HepG2 (cell line): ENCODE measurements at regions not wholly inside any gene's neighbourhood (a gene's known extent, or its start where the extent isn't known, plus 50 kb on each side); places are given as distances from the start of the nearest gene placed in this dataset.

Experiments
- ATAC-seq: fragments of 200-7000 bp; cut with Tn5 transposase; 3 replicates; pipeline ENCODE4 v1.9.1; 2020; ENCODE audit warnings: mild to moderate bottlenecking, moderate library complexity
- BruUV-seq: library from RNA; stranded (reverse); fragments of 400-500 nt; replicated peaks from 2 replicates; lab custom pipeline; 2021; lab: Mats Ljungman, UMichigan
- CTCF ChIA-PET: fragments of 300-600 bp; formaldehyde crosslinking; extraction: SDS; loops from one replicate; lab custom pipeline; 2021; ENCODE audit warnings: low total read pairs, inconsistent platforms, low intra/inter-chr PET ratio; lab: Yijun Ruan, JAX
- POLR2A ChIA-PET: fragments of 350-600 bp; sonication (Branson Sonifier 250); formaldehyde crosslinking; loops from one replicate; lab custom pipeline; 2020; ENCODE audit warnings: antibody characterized with exemption, inconsistent platforms; lab: Yijun Ruan, JAX
- DNase-seq: peaks from one replicate; pipeline ENCODE4 v3.0.0-alpha.2; 2015; ENCODE audit warnings: low spot score
- FAIRE-seq: peaks from 3 replicates; lab custom pipeline; 2011; peaks lifted over from hg19 to GRCh38; lab: Jason Lieb, UNC
- H2AFZ ChIP-seq: one replicate; pipeline ENCODE4 v1.6.1; 2011; ENCODE audit warnings: low read length, inconsistent platforms
- H3K27ac ChIP-seq: fragments of 300-600 bp; 3 replicates; pipeline ENCODE4 v1.8.0; 2011; ENCODE audit warnings: mixed run types, mild to moderate bottlenecking, mixed read lengths, low read length, inconsistent platforms; ENCODE audit not compliant: insufficient read depth; ENCODE audit errors: extremely low read length
- H3K27me3 ChIP-seq, 2 experiments: fragments of 200-600 bp in 1 of 2; 2 replicates in 1 of 2; 3 replicates in 1 of 2; pipeline versions ENCODE4 v1.6.0 to v1.8.0; 2011; ENCODE audit warnings: low read length in 2 of 2, mild to moderate bottlenecking in 2 of 2, moderate library complexity in 2 of 2, inconsistent platforms in 1 of 2; ENCODE audit not compliant: insufficient read depth in 2 of 2, control insufficient read depth in 1 of 2
- H3K36me3 ChIP-seq, 2 experiments: fragments of 200-600 bp in 1 of 2; replicated peaks in 1 of 2; 2 replicates in 1 of 2; 3 replicates in 1 of 2; pipeline versions ENCODE4 v1.5.1 to v1.8.0; 2011; ENCODE audit warnings: low read length in 2 of 2, inconsistent platforms in 1 of 2; ENCODE audit not compliant: insufficient read depth in 2 of 2, control insufficient read depth in 1 of 2
- H3K4me1 ChIP-seq: 2 replicates; pipeline ENCODE4 v1.5.1; 2012; ENCODE audit warnings: low read length, inconsistent platforms; ENCODE audit not compliant: insufficient read depth
- H3K4me2 ChIP-seq: 2 replicates; pipeline ENCODE4 v1.6.0; 2011; ENCODE audit warnings: low read depth, low read length, inconsistent platforms
- H3K4me3 ChIP-seq, 3 experiments: fragments of 200-600 bp in 1 of 3; sonication (generic), shearing (Covaris generic) in 1 of 3; replicated peaks in 1 of 3; 2 replicates each; pipeline ENCODE4 v1.5.1; 2011 to 2016; ENCODE audit warnings: low read length in 3 of 3, inconsistent platforms in 2 of 3, low read depth in 2 of 3, mild to moderate bottlenecking in 2 of 3, control low read depth in 1 of 3, mixed read lengths in 1 of 3; ENCODE audit not compliant: insufficient read depth in 1 of 3
- H3K79me2 ChIP-seq: one replicate; pipeline ENCODE4 v1.6.1; 2011; ENCODE audit warnings: low read length, inconsistent platforms; ENCODE audit not compliant: insufficient read depth
- H3K9ac ChIP-seq: 2 replicates; pipeline ENCODE4 v1.6.0; 2011; ENCODE audit warnings: mild to moderate bottlenecking, low read depth, low read length, inconsistent platforms; ENCODE audit not compliant: insufficient read depth
- H3K9me3 ChIP-seq: 2 replicates; pipeline ENCODE4 v1.5.1; 2012; ENCODE audit warnings: mild to moderate bottlenecking, low read length
- H4K20me1 ChIP-seq: 2 replicates; pipeline ENCODE4 v1.6.0; 2011; ENCODE audit warnings: inconsistent platforms, mild to moderate bottlenecking, low read length, moderate library complexity; ENCODE audit not compliant: insufficient read depth
- AGO2 ChIP-seq: fragments of 200-400 bp; formaldehyde crosslinking; optimal IDR thresholded peaks from 2 replicates; pipeline ENCODE3; 2017; ENCODE audit warnings: mild to moderate bottlenecking, low read depth, low read length, moderate library complexity
- EP300 ChIP-seq, 3 experiments: sonication (generic) in 1 of 3; formaldehyde crosslinking in 1 of 3; IDR thresholded peaks; 2 replicates each; pipeline versions ENCODE4 v1.5.1 to v1.6.1; 2011 to 2020; ENCODE audit warnings: low read depth in 2 of 3, low read length in 2 of 3, borderline replicate concordance in 1 of 3, improper control_type of control experiment in 1 of 3, mild to moderate bottlenecking in 1 of 3, missing genetic modification reagents in 1 of 3, moderate library complexity in 1 of 3
- HOXA7 ChIP-seq: sonication (generic); formaldehyde crosslinking; IDR thresholded peaks from 2 replicates; pipeline ENCODE4 v1.8.1; 2022; ENCODE audit warnings: mild to moderate bottlenecking, missing genetic modification reagents, moderate library complexity
- HOXA9 ChIP-seq: sonication (generic); formaldehyde crosslinking; IDR thresholded peaks from 2 replicates; pipeline ENCODE4 v1.8.1; 2022; ENCODE audit warnings: missing genetic modification reagents, mild to moderate bottlenecking, moderate library complexity, borderline replicate concordance
- KDM1A ChIP-seq: IDR thresholded peaks from 2 replicates; pipeline ENCODE4 v1.6.1; 2016; ENCODE audit warnings: missing compliant biosample characterization
- NR3C1 ChIP-seq: sonication (generic); formaldehyde crosslinking; IDR thresholded peaks from 2 replicates; pipeline ENCODE4 v1.4.0; 2020; ENCODE audit warnings: missing genetic modification reagents
- PAF1 ChIP-seq: IDR thresholded peaks from 2 replicates; pipeline ENCODE4 v1.6.1; 2016; ENCODE audit warnings: missing genetic modification reagents, missing compliant biosample characterization
- PCBP1 ChIP-seq: fragments of 200-400 bp; formaldehyde crosslinking; IDR thresholded peaks from 2 replicates; pipeline ENCODE4 v1.6.1; 2017; ENCODE audit warnings: mild to moderate bottlenecking, low read depth, low read length, borderline replicate concordance
- SMARCC2 ChIP-seq: fragments of 450-650 bp; IDR thresholded peaks from 2 replicates; pipeline ENCODE4 v1.6.1; 2017; ENCODE audit warnings: antibody characterized with exemption, mild to moderate bottlenecking
- TOE1 ChIP-seq: sonication (generic); formaldehyde crosslinking; IDR thresholded peaks from 2 replicates; pipeline ENCODE4 v1.4.0; 2020; ENCODE audit warnings: mild to moderate bottlenecking, missing genetic modification reagents
- ZFY ChIP-seq: sonication (generic); formaldehyde crosslinking; IDR thresholded peaks from 2 replicates; pipeline ENCODE4 v1.4.0; 2020; ENCODE audit warnings: missing genetic modification reagents
- ZKSCAN8 ChIP-seq: IDR thresholded peaks from 2 replicates; pipeline ENCODE4 v1.6.1; 2016; ENCODE audit warnings: borderline replicate concordance, missing genetic modification reagents, missing compliant biosample characterization
- ZNF251 ChIP-seq: sonication (generic); formaldehyde crosslinking; IDR thresholded peaks from 2 replicates; pipeline ENCODE4 v1.9.0; 2021; ENCODE audit warnings: mild to moderate bottlenecking, missing genetic modification reagents
- ZNF274 ChIP-seq: sonication (generic); formaldehyde crosslinking; IDR thresholded peaks from 2 replicates; pipeline ENCODE4 v1.5.1; 2020; ENCODE audit warnings: mild to moderate bottlenecking, missing genetic modification reagents
- ZNF350 ChIP-seq: sonication (generic); formaldehyde crosslinking; IDR thresholded peaks from 2 replicates; pipeline ENCODE4 v1.4.0; 2020; ENCODE audit warnings: mild to moderate bottlenecking, low read depth, missing genetic modification reagents, borderline replicate concordance
- ZNF761 ChIP-seq: sonication (generic); formaldehyde crosslinking; conservative IDR thresholded peaks from 2 replicates; pipeline ENCODE4 v1.4.0; 2020; ENCODE audit warnings: mild to moderate bottlenecking, missing genetic modification reagents
- ZNF780A ChIP-seq: sonication (generic); formaldehyde crosslinking; IDR thresholded peaks from 2 replicates; pipeline ENCODE4 v1.8.0; 2022; ENCODE audit warnings: mild to moderate bottlenecking, missing genetic modification reagents, moderate library complexity
- WGBS: methylation state at CpG from one replicate; pipeline ENCODE4 v1.1.6; 2017; ENCODE audit warnings: low lambda C conversion rate; 5-methylcytosine and 5-hydroxymethylcytosine counted together
- in situ Hi-C: cut with HindIII; loops from 2 replicates; pipeline ENCODE4 v1.10.0; 2017; ENCODE audit warnings: low pct_unique_long_range_greater_than_20kb; ENCODE audit not compliant: extremely low pct_ligation_motif_present
- intact Hi-C: fragments of 100-400 bp; cut with micrococcal nuclease; formaldehyde crosslinking; loops from one replicate; pipeline ENCODE4 v1.10.0; 2022; ENCODE audit not compliant: unreplicated experiment
- TF ChIP-seq, protein P1 (sequence below): sonication (generic); formaldehyde crosslinking; IDR thresholded peaks from 2 replicates; pipeline ENCODE4 v1.4.0; 2020; ENCODE audit warnings: missing genetic modification reagents; ENCODE audit errors: not compliant biosample characterization
- TF ChIP-seq, protein P2 (sequence below): sonication (generic); formaldehyde crosslinking; IDR thresholded peaks from 2 replicates; pipeline ENCODE4 v1.8.1; 2023; ENCODE audit warnings: mild to moderate bottlenecking, missing genetic modification reagents, borderline replicate concordance

GRCh38 chr3:84292128-84292527 lies 666.7 kb upstream of the CADM2 start (continued):
- TF ChIP-seq, protein P1, sequence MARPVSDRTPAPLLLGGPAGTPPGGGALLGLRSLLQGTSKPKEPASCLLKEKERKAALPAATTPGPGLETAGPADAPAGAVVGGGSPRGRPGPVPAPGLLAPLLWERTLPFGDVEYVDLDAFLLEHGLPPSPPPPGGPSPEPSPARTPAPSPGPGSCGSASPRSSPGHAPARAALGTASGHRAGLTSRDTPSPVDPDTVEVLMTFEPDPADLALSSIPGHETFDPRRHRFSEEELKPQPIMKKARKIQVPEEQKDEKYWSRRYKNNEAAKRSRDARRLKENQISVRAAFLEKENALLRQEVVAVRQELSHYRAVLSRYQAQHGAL: no peak
- no peak for TF ChIP-seq NR3C1 (CRISPR knock-in tag)
- TF ChIP-seq ZNF761 (CRISPR knock-in tag): no peak
- no peak for TF ChIP-seq AGO2
- no peak for TF ChIP-seq ZNF251

GRCh38 chr3:84299329-84299728 lies 659.5 kb upstream of the CADM2 start:
- Histone ChIP-seq H3K9ac (no peak overlapping the region), H2AFZ (no peak overlapping the region), H4K20me1 (no peaks in the 10 kb centered on the region), H3K4me1 (no peaks in the 10 kb centered on the region), H3K4me2 (no peak overlapping the region), H3K27me3 (no peaks in the 10 kb centered on the region), H3K4me3 (no peak overlapping the region), H3K36me3 (no peaks in the 10 kb centered on the region), H3K9me3 (no peaks in the 10 kb centered on the region), H3K79me2 (no peaks in the 10 kb centered on the region), H3K27ac (no peak overlapping the region)
- intact Hi-C loops: no loop called here
- CTCF ChIA-PET: no interaction called here
- POLR2A ChIA-PET: no interaction called here
- WGBS: 12% methylated on average over 6 of the region's 6 CpGs
- no peak for FAIRE-seq
- no peak for TF ChIP-seq PAF1 (CRISPR knock-in tag)
- DNase-seq: no peak
- ATAC-seq: no peak
- in situ Hi-C loops: no loop called here
- no TSS peak for BruUV-seq

DNA sequence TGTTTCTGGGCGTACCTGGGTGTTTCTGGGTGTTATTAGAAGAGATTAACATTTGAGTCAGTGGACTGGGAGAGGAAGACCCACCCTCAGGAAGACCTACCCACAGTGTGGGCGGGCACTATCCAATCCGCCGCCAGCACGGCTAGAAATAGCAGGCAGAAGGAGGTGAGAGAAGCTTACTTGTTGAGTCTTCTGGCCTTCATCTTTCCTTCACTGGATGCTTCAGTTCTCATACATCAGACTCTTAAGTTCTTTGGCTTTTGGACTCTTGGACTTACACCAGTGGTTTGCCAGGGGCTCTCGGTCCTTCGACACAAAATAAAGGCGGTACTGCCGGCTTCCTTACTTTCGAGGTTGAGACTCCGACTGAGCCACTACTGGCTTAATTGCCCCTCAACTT lies 654.6 kb upstream of the CADM2 start:
- ATAC-seq (no peak), FAIRE-seq (no peak)
- no peaks in the 10 kb centered on the region for H3K79me2 ChIP-seq
- TF ChIP-seq HOXA9: no peak
- TF ChIP-seq ZFY (CRISPR knock-in tag): no peak
- no peak for TF ChIP-seq ZNF350
- TF ChIP-seq ZKSCAN8 (CRISPR knock-in tag): no peak
- TF ChIP-seq EP300 (IDR thresholded peaks at IDR 0.05; ENCODE audit: low read depth in 2 of 2, low read length in 2 of 2): no peak
- TF ChIP-seq EP300 (CRISPR knock-in tag; IDR thresholded peaks at IDR 0.05; ENCODE audit: borderline replicate concordance): no peak
- no peak for TF ChIP-seq TOE1
- no peak for TF ChIP-seq KDM1A (CRISPR knock-in tag)
- TF ChIP-seq, protein P2, sequence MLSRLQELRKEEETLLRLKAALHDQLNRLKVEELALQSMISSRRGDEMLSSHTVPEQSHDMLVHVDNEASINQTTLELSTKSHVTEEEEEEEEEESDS: no peak
- TF ChIP-seq ZNF274 (CRISPR knock-in tag): no peak
- TF ChIP-seq PCBP1: no peak
- TF ChIP-seq ZNF780A (CRISPR knock-in tag): no peak
- no peak for TF ChIP-seq SMARCC2
- no peak for TF ChIP-seq HOXA7 (CRISPR knock-in tag)
- TF ChIP-seq, all 625 proteins: peak for 0
- BruUV-seq: no TSS peak
- H3K27me3 ChIP-seq: no peaks in the 10 kb centered on the region
- no peak overlapping the region for H2AFZ ChIP-seq
- no peaks in the 10 kb centered on the region for H3K9me3 ChIP-seq
- ChIA-PET POLR2A (no interaction called here), CTCF (no interaction called here)
- no peak for DNase-seq
- no peaks in the 10 kb centered on the region for H3K36me3 ChIP-seq
- H3K27ac ChIP-seq: no peak overlapping the region
- H3K4me1 ChIP-seq: no peaks in the 10 kb centered on the region
- no peak overlapping the region for H3K4me3 ChIP-seq
- H3K4me2 ChIP-seq: no peak overlapping the region
- in situ Hi-C loops (no loop called here), intact Hi-C loops (no loop called here)
- no peaks in the 10 kb centered on the region for H4K20me1 ChIP-seq
- WGBS: 34% methylated on average over 11 of the region's 11 CpGs
- H3K9ac ChIP-seq: no peak overlapping the region
